ENCODE measurements at regions not wholly inside any gene's neighbourhood (a gene's known extent, or its start where the extent isn't known, plus 50 kb on each side); places are given as distances from the start of the nearest gene placed in this dataset.

DNA sequence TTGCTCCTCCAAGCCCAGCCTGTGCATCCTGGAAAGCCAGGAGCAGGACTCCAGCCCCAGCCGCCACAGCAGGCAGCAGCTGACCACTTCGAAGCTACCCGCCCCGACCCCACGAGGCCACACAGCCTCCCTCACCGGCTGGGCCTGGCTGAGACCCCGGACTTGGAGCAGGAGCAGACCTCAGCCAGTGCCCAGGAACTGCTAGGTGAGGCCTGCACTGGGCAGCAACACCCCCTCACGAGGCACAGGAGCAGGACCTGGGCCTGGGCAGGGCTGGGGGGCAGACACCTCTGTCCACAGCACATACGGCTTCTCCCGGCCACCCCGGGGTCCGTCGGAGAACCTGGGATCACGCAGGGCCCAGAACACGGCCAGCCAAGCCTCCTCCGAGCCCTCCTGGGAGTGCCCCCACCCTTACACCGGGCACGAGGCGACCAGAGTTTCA is 137.4 kb upstream of the C14orf180 start:
- peaks cover 0 to 5% of the 10 kb centered on the region in 2 donors for H3K4me1 ChIP-seq
- no peaks in the 10 kb centered on the region for H3K27me3 ChIP-seq
- no peaks in the 10 kb centered on the region for H3K36me3 ChIP-seq
- WGBS, 2 donors: 85 to 87% methylated on average over 15 to 18 of the region's 19 CpGs
- no peak overlapping the region for H3K4me3 ChIP-seq (replicated peaks in 1 of 3)
- TF ChIP-seq, protein P1, sequence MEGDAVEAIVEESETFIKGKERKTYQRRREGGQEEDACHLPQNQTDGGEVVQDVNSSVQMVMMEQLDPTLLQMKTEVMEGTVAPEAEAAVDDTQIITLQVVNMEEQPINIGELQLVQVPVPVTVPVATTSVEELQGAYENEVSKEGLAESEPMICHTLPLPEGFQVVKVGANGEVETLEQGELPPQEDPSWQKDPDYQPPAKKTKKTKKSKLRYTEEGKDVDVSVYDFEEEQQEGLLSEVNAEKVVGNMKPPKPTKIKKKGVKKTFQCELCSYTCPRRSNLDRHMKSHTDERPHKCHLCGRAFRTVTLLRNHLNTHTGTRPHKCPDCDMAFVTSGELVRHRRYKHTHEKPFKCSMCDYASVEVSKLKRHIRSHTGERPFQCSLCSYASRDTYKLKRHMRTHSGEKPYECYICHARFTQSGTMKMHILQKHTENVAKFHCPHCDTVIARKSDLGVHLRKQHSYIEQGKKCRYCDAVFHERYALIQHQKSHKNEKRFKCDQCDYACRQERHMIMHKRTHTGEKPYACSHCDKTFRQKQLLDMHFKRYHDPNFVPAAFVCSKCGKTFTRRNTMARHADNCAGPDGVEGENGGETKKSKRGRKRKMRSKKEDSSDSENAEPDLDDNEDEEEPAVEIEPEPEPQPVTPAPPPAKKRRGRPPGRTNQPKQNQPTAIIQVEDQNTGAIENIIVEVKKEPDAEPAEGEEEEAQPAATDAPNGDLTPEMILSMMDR (IDR thresholded peaks at IDR 0.05): no peak
- no peaks in the 10 kb centered on the region for H3K9me3 ChIP-seq
- no peak overlapping the region for H3K27ac ChIP-seq
- intact Hi-C loops (cut with DNase I): no loop called here
- DNase-seq: no peak

DNA sequence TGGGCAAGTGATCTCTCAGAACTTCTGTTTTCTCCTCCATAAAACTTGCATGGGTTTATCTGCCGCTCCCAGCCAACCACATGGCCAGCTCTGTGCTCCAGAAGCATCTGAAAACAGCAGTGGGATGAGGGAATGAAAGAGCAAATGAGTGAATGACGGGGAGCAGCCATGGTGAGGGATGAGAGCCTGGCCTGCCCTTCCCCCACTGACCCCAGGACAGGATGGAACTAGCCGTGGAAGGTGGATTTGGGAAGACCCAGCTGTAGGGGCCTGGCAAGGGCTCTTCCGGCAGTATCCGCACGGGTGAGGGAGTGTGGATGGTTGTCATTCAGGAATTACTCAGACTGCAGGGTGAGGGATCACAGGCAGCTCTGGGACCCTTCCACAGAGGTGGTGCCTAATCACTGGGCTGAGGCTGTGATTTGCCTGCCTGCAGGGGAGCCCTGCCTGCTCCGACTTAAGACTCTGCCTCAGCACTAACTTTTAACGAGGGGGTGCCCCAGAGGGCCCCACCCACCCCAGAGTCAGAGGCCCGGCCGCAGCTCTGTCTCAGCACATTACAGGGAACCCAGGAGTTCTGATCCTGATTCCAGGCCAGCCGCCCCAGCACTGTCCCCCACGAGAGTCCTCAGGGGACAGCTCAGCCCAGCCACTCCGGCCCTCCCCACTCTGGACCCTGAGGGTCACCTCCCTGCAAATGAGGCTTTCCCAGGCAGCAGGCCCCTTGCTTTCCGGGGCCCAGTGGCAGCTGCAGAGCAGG is 136.8 kb upstream of the C14orf180 start:
- Histone ChIP-seq H3K27ac (no peak overlapping the region), H3K9me3 (no peaks in the 10 kb centered on the region), H3K4me1 (no peaks in the 10 kb centered on the region), H3K4me3 (replicated peaks in 1 of 3) (no peak overlapping the region), H3K27me3 (no peaks in the 10 kb centered on the region), H3K36me3 (no peaks in the 10 kb centered on the region)
- TF ChIP-seq, protein P1 (IDR thresholded peaks at IDR 0.05): no peak
- 74 to 80% methylated on average over 11 of the region's 14 CpGs for WGBS, 2 donors
- intact Hi-C loops (cut with DNase I): no loop called here
- no peak for DNase-seq

DNA sequence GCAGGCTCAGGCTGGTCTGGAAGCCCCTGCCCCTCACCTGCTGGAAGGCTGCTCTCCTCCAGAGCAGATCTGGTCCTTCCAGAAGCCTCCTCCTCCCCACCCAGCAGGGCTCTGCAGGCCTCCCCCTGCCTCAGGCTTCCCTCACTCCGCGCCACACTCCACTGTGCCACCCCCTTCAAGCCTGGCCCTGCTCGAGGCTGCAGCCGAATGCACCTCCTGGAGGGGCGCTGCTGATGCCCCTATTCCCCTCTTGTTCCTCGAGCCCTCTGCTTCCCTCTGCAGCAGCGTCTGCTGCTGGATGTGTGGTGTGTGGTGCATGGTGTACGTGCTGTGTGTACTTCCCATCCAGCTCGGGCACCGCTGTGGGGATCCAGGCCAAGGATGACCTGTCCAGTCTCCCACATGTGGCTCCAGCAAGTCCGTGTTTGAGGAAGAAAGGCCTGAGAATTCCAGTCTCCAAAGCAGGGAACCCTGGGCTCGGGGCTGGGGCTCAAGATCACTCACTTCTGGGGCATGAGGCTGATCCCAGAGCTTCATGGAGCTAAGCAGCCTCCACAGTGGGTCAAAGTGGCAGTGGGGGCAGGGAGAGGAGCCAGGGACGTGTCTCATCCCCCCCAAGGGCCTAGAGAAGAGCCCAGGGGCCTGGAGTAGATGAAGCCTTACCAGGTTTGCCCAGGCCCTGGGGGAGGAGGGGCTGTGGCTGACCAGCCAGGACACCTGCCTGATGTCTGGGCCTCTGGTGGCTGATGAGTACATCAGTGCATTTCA is 136.0 kb upstream of the C14orf180 start:
- H3K4me3 ChIP-seq (replicated peaks in 1 of 3): no peak overlapping the region
- no peaks in the 10 kb centered on the region for H3K4me1 ChIP-seq
- no peaks in the 10 kb centered on the region for H3K9me3 ChIP-seq
- intact Hi-C loops (cut with DNase I): no loop called here
- no peak for TF ChIP-seq POLR2A (IDR thresholded peaks at IDR 0.05)
- TF ChIP-seq, protein P1 (IDR thresholded peaks at IDR 0.05): no peak
- no peaks in the 10 kb centered on the region for H3K36me3 ChIP-seq
- DNase-seq: no peak
- H3K27me3 ChIP-seq: no peaks in the 10 kb centered on the region
- 62 to 70% methylated on average over 12 to 13 of the region's 13 CpGs for WGBS, 2 donors
- H3K27ac ChIP-seq: no peak overlapping the region

DNA sequence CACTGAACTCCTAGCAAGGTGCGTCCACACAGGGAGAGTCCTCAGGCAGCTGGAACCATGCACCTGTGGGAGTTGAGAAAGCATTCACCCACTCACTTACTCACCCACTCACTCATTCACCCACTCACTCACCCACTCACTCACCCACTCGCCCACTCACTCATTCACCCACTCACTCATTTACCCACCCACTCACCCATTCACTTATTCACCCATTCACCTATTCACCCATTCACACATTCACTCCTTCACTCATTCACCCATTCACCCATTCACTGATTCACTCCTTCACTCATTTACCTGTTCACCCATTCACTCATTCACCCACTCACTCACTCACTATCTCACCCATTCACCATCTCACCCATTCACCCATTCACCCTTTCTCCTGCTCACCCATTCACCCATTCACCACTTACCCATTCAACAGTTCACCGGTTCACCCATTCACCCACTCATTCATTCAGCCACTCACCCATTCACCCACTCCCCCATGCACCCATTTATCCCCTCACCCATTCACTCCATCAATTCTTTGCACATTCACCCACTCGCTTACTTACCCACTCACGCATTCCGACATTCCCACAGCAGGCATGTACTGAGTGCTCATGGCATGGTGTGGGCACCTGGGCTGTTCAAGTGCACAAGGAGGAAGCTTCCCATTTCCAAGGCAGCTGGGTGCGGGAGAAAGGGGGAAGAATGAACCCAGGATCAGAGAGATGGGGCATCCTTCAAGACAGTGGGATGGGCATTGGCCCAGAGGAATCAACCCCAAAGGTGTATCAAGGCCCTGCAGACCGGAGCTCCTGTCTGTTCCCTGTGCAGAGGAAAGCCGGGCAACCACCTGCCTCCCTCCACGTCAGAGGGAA is 135.2 kb upstream of the C14orf180 start:
- intact Hi-C loops (cut with DNase I): no loop called here
- TF ChIP-seq POLR2A (IDR thresholded peaks at IDR 0.05): no peak
- TF ChIP-seq, protein P1 (IDR thresholded peaks at IDR 0.05): no peak
- Histone ChIP-seq H3K36me3 (no peaks in the 10 kb centered on the region), H3K27me3 (no peaks in the 10 kb centered on the region), H3K4me1 (no peaks in the 10 kb centered on the region), H3K27ac (no peak overlapping the region), H3K9me3 (no peaks in the 10 kb centered on the region), H3K4me3 (replicated peaks in 1 of 3) (no peak overlapping the region)
- DNase-seq: no peak
- WGBS, 2 donors: 88% methylated on average over 10 of the region's 10 CpGs
